ENCODE measurements at regions not wholly inside any gene's neighbourhood (a gene's known extent, or its start where the extent isn't known, plus 50 kb on each side); places are given as distances from the start of the nearest gene placed in this dataset.

DNA sequence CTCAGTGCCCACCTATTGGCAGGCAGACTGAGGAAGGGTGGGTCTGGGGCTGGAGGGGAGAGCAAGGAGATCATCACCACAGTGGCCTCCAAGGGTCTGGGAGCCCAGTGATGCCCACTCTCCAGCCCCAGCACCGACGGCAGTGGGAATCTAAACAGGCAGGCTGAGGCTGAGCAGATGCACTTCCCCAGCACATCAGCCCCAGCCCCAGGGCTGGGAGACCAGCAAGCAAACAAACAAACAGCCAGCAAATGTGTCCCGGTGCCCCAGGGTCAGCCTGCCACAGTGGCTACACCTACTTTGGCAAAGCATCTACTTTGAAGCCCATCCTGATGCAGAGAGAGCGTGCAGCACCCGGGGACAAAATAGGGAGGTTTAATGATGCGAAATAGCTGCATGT is 216.3 kb upstream of the ZC3H12A start:
- TF ChIP-seq, protein P1, sequence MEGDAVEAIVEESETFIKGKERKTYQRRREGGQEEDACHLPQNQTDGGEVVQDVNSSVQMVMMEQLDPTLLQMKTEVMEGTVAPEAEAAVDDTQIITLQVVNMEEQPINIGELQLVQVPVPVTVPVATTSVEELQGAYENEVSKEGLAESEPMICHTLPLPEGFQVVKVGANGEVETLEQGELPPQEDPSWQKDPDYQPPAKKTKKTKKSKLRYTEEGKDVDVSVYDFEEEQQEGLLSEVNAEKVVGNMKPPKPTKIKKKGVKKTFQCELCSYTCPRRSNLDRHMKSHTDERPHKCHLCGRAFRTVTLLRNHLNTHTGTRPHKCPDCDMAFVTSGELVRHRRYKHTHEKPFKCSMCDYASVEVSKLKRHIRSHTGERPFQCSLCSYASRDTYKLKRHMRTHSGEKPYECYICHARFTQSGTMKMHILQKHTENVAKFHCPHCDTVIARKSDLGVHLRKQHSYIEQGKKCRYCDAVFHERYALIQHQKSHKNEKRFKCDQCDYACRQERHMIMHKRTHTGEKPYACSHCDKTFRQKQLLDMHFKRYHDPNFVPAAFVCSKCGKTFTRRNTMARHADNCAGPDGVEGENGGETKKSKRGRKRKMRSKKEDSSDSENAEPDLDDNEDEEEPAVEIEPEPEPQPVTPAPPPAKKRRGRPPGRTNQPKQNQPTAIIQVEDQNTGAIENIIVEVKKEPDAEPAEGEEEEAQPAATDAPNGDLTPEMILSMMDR (conservative IDR thresholded peaks at IDR 0.05 in 1 of 2, IDR thresholded peaks at IDR 0.05 in 1 of 2; ENCODE audit: extremely low read depth in 1 of 2, insufficient read depth in 1 of 2, low read depth in 1 of 2, low read length in 2 of 2), result no peak
- TF ChIP-seq EZH2 (IDR thresholded peaks at IDR 0.05; ENCODE audit: borderline replicate concordance, low read length), result no peak
